Stimulated activated naive CD8-positive, alpha-beta T cell treated with anti-CD3 and anti-CD28 coated beads, Interleukin-15, amount 100 ng/mL, for 72 hours (primary cell): ENCODE measurements at regions not wholly inside any gene's neighbourhood (a gene's known extent, or its start where the extent isn't known, plus 50 kb on each side); places are given as distances from the start of the nearest gene placed in this dataset.
"Not testable (repeated sequence)": the region's sequence is repeated elsewhere in the genome, so short reads cannot be mapped to it uniquely, and the experiment has no call there.

Experiments
- ATAC-seq: fragments of 150-1000 bp; cut with Tn5 transposase; 2 replicates; pipeline ENCODE4 v1.10.0; 2021; ENCODE audit warnings: mild to moderate bottlenecking, moderate library complexity
- DNase-seq, 2 donors: peaks; one replicate each; pipeline ENCODE4 v3.0.0; 2021 to 2022
- H3K27ac Mint-ChIP-seq, 2 donors: one replicate each; pipeline ENCODE4 v1.8.0; 2022; ENCODE audit warnings: mild to moderate bottlenecking in 2 of 2, mixed read lengths in 2 of 2, moderate library complexity in 2 of 2
- H3K27me3 Mint-ChIP-seq: one replicate; pipeline ENCODE4 v1.8.0; 2022; ENCODE audit warnings: mixed read lengths
- H3K4me1 Mint-ChIP-seq: one replicate; pipeline ENCODE4 v1.8.0; 2022; ENCODE audit warnings: mild to moderate bottlenecking, mixed read lengths
- H3K4me3 Mint-ChIP-seq, 2 donors: one replicate each; pipeline ENCODE4 v1.8.0; 2022; ENCODE audit warnings: mild to moderate bottlenecking in 2 of 2, mixed read lengths in 2 of 2, moderate library complexity in 1 of 2
- H3K9me3 Mint-ChIP-seq, 2 donors: one replicate each; pipeline ENCODE4 v1.8.0; 2022; ENCODE audit warnings: mixed read lengths in 2 of 2

DNA sequence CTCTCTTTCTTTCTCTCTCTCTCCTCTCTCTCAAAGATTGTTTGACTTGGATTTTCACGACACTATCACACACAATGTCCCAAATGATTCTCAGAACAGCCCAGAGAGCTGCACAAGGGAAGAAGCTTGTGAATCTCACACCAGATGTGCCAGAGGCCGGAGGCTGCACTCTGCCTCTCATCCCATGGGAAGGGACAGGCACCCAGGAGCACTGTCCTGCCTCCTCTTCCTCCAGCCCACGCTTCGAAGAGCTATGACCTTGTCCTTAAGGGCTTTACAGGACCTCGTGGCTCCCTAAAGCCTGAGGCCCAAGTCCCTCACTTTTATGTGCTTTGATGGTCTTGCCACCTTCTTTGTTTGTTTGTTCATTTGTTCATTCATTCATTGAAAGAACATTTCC is 267.6 kb downstream of the FAM43A start:
- Mint-ChIP-seq H3K4me3 (no peak overlapping the region), H3K9me3 (no peaks in the 10 kb centered on the region), H3K27ac (peak overlapping the region in 1 of 2 donors; percentile 0), H3K4me1 (no peaks in the 10 kb centered on the region), H3K27me3 (no peaks in the 10 kb centered on the region)
- DNase-seq (no peak), ATAC-seq (no peak)

DNA sequence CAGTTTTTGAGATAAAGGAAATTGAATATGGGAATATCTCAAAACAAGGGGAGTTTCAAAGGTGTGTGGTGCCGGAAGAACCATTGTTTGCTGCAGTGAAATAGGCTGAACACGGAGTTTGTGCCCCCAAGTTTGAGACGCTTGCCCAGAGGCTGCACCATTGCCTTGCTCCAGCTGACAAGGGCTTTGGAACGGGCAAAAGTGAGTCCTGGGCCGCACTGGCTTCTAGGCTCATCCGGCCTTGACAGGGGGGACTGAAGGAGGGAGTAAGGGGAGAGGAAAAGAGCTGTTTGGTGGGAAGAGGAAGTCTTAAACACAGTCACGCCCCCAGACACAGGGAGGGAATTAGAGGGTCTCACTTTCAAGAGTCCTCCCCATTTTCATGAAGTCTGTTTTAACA is 269.9 kb downstream of the FAM43A start:
- ATAC-seq (no peak), DNase-seq (no peak)
- H3K27me3 Mint-ChIP-seq: no peaks in the 10 kb centered on the region
- no peak overlapping the region for H3K4me3 Mint-ChIP-seq
- H3K4me1 Mint-ChIP-seq: no peaks in the 10 kb centered on the region
- peak overlapping the region in 1 of 2 donors; percentile 2 for H3K27ac Mint-ChIP-seq
- H3K9me3 Mint-ChIP-seq: no peaks in the 10 kb centered on the region

DNA sequence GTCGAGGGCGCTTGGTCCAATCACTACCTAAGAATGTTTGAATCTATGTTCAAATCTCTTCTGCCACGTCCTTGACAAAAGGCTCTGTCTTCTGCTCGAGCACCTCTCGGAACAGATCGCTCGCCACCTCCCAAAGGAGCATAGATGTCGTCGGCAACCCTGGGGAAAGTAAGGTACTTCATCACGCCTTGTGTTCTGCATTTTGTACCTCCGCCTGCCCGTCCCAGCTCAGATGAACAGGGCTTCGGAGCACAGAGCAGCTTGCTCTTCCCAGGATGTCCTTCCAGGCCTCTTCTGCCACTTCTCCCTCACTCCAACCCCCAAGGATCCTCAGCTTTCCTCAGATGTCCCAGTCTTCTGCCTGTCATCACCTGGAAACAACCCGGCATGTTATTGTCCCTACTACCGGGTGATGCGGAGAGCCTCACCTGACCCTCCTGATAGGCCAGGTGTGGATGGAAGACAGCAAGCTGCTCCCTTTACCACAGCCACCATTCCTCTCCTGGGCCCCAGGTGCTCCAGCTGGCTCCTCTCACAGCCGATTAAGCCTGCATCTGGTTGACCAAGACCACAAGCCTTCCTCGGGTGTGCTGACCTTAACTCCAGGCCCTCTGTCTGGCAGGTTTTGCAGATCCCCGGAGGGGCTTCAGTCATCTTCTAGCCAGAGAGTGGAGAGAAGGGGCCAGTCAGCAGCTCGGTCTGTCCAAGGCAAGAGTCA is 270.5 kb downstream of the FAM43A start:
- ATAC-seq (no peak), DNase-seq (no peak)
- Mint-ChIP-seq H3K27me3 (no peaks in the 10 kb centered on the region), H3K9me3 (no peaks in the 10 kb centered on the region), H3K27ac (no peak overlapping the region), H3K4me1 (no peaks in the 10 kb centered on the region), H3K4me3 (no peak overlapping the region)

DNA sequence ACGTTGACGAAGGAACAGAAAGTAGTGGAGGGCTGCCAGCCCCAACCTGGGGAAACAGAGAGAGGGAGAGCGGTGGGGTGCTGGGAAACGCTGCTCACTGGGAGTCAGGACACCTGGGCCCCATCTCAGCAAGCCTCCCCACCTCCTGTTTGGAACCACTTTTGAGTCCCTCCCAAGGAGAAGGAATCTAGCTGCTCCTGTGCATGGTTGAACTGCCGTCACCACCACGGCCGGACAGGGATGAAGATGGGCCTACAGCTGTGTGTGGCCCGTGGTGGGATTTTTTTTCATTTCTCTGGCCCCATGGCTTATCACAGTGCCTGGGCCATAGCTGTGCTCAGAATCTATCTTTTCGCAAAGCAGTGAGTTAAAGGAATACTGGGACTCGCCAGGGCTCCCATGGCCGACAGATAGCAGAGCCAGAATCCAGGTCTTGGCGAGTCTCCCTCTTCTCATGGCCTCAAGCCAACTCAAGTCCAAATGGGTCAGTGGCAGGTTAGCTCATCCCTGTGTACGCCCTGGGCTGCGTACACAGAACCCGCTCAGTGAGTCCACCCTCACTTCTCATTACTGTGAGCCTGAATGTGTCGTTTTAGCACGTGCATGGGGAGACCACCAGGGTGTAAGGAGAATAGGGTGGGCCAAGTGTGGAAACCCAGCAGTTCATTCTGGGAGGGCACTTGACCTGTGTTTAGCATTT is 271.2 kb downstream of the FAM43A start:
- Mint-ChIP-seq H3K9me3 (no peaks in the 10 kb centered on the region), H3K4me3 (no peak overlapping the region), H3K27me3 (no peaks in the 10 kb centered on the region), H3K4me1 (no peaks in the 10 kb centered on the region), H3K27ac (no peak overlapping the region)
- no peak for ATAC-seq
- DNase-seq: no peak

DNA sequence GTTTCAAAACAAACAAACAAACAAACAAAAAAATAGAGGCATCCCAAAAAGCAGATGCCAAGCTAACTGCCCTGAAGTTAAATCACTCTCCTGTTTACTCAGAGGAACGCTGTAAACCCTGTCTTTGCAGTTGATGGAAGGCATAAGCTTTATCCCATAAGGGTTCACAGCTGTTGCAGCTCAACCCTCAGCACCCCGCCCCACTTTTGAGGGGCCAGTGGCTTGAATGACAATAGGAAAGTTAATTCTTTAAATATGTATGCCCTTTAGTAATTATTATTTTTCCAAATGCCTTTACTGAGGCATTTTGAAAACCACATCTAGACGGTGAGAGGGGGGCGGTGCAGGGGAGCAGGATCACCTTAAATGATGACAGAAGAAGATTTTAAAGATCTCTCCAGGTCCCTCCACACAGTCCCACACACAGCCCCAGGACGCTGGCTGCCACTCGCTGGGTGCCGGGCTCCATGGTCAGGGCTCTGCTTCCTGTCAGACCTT is 272.1 kb downstream of the FAM43A start:
- no peaks in the 10 kb centered on the region for H3K9me3 Mint-ChIP-seq
- no peaks in the 10 kb centered on the region for H3K27me3 Mint-ChIP-seq
- no peak for DNase-seq
- H3K4me3 Mint-ChIP-seq: no peak overlapping the region
- no peaks in the 10 kb centered on the region for H3K4me1 Mint-ChIP-seq
- no peak for ATAC-seq
- no peak overlapping the region for H3K27ac Mint-ChIP-seq

DNA sequence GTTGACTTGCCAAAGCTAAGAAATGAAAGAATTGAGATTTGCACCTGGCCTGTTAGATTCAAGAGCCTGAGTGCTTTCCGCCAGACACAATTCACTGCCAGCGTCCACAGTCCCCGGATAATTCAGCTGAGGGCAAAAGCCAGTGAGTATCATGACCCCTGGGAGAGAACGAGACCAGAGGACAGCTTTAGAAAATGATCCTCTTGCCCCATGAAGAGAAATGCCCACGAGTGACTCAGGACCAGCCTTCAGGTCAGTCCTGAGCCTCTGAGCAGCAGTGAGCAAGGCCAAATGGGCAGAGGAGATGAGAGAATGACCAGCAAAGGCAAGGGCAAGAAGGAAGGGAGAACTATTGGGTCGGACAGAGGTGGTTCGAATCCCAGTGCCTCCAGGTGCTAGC is 273.5 kb downstream of the FAM43A start:
- Mint-ChIP-seq H3K27ac (no peak overlapping the region), H3K4me3 (no peak overlapping the region), H3K27me3 (no peaks in the 10 kb centered on the region), H3K9me3 (no peaks in the 10 kb centered on the region), H3K4me1 (no peaks in the 10 kb centered on the region)
- ATAC-seq: no peak
- DNase-seq: no peak

DNA sequence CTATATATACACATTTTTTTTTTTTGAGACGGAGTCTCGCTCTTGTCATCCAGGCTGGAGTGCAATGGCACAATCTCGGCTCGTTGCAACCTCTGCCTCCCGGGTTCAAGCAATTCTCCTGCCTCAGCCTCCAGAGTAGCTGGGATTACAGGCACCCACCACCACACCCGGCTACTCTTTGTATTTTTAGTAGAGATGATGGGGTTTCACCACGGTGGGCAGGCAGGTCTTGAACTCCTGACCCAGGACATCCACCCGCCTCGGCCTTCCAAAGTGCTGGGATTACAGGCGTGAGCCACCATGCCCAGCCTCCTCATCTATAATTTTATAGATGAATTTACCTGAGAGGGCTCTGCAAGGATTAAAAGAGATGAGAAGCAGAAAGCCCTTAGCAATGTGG is 274.0 kb downstream of the FAM43A start:
- H3K27ac Mint-ChIP-seq, H3K4me3 Mint-ChIP-seq, H3K4me1 Mint-ChIP-seq, H3K9me3 Mint-ChIP-seq, H3K27me3 Mint-ChIP-seq, DNase-seq, ATAC-seq: not testable (repeated sequence)

DNA sequence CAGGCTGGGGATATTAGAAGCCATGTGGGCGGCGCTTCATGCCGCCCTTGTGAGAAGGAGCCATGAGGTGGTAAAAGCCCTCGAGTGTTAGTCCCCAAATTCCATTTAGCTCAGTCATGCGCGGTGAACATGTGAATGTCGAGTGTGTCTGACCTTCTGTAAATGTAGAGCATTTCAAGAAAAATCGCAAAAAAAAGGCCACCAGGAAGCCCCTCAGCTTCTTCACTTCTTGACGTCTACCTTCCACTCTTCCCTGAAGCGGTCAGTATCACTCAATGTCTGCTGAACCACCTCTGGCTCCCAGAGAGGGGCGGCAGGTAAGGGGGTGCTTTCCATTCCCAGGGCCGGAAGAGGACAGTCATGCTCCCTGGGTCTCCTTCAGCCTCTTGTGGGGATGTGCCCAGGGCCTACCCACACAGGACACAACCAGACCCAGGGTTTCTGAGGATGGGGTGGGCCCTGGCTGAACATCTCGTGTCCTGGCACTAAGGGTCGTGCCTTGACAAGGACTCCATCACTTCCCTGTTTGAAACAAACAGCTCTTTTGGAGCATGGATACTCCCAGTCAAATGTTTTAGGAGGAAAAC is 274.9 kb downstream of the FAM43A start:
- no peaks in the 10 kb centered on the region for H3K27me3 Mint-ChIP-seq
- DNase-seq (no peak), ATAC-seq (no peak)
- no peak overlapping the region for H3K27ac Mint-ChIP-seq
- H3K4me3 Mint-ChIP-seq: no peak overlapping the region
- no peaks in the 10 kb centered on the region for H3K4me1 Mint-ChIP-seq
- H3K9me3 Mint-ChIP-seq: no peaks in the 10 kb centered on the region

DNA sequence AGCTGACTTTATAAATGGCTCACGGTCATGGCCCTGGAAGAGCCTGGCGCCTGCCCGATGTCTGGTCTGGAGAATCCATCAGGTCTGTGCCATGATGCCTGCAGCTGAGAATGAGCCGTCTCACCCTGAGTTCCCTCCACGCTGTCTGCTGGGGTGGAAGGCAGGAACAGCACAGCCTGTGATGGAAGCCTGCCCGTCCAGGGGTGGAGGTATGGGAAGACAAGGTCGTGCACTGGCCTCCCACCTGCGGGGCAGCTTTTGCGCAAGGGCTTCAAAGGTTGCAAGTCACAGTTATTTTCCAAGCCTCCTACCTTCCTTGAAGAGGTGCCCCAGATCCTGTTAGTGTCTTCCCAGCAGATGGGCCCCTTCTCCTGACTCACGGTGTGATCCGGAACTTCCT is 275.5 kb downstream of the FAM43A start:
- Mint-ChIP-seq H3K27ac (peak overlapping the region in 1 of 2 donors; percentile 77), H3K27me3 (no peaks in the 10 kb centered on the region), H3K4me3 (no peak overlapping the region), H3K4me1 (no peaks in the 10 kb centered on the region), H3K9me3 (no peaks in the 10 kb centered on the region)
- DNase-seq (no peak), ATAC-seq (no peak)

DNA sequence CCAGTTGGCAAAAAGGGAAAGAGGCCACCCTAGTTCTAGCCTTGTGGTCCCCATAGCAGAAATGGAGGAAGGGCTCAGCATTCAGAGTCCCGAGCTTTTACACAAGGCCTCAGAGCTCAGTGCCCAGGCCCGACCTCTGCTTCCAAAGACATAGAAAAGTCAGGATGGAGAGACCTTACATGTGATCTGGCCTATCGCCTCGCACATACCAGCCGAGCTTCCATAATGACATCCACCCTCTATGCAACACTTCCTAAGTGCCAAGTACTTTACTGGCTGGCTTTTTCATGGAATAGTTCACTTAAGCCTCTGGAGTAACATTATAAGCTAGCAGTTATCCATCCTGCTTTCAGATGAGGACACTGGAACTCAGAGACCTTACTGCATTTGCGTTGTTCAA is 275.9 kb downstream of the FAM43A start:
- no peak overlapping the region for H3K27ac Mint-ChIP-seq
- H3K4me1 Mint-ChIP-seq: no peaks in the 10 kb centered on the region
- DNase-seq (no peak), ATAC-seq (no peak)
- H3K9me3 Mint-ChIP-seq: no peaks in the 10 kb centered on the region
- H3K4me3 Mint-ChIP-seq: no peak overlapping the region
- H3K27me3 Mint-ChIP-seq: no peaks in the 10 kb centered on the region

DNA sequence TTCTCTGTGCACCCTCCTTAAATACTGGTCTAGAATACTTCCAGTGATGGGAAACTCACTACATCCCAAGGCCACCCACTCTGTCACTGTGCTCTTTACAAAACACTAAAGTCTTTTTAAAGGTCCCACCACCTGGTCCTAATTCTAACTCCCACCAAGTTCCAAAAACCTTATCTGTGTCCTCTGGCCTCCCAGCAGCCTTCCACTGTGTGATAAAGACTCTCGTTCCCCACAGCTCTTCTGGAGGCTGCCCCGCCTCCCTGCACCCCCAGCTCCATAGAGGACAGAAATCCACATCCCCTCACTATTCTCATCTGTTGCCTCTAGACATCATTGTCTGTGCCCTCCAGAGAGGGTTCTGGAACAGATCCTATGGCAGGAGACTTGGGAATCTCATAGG is 276.4 kb downstream of the FAM43A start:
- Mint-ChIP-seq H3K27ac (no peak overlapping the region), H3K27me3 (peaks cover 2% of the 10 kb centered on the region), H3K9me3 (no peaks in the 10 kb centered on the region), H3K4me1 (no peaks in the 10 kb centered on the region), H3K4me3 (no peak overlapping the region)
- DNase-seq: no peak
- no peak for ATAC-seq

DNA sequence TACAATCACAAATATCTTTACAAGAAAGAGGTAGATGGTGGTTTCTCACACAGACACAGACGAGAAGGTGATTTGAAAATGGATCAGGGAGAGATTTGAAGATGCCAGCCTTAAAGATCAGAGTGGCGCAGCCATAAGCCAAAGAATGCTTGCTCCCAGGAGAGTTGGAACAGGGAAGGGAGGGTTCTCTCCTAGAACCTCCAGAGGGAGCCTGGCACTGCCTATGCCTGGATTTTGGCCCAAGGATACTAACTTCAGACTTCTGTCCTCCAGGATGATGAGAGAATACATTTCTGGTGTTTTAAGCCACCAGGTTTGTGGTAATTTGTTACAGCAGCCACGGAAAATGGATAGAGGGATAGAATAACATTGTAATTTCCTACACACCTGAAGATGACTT is 279.1 kb downstream of the FAM43A start:
- Mint-ChIP-seq H3K27ac (no peak overlapping the region), H3K4me3 (no peak overlapping the region), H3K9me3 (no peaks in the 10 kb centered on the region), H3K27me3 (peaks cover 14% of the 10 kb centered on the region), H3K4me1 (no peaks in the 10 kb centered on the region)
- DNase-seq (no peak), ATAC-seq (no peak)

DNA sequence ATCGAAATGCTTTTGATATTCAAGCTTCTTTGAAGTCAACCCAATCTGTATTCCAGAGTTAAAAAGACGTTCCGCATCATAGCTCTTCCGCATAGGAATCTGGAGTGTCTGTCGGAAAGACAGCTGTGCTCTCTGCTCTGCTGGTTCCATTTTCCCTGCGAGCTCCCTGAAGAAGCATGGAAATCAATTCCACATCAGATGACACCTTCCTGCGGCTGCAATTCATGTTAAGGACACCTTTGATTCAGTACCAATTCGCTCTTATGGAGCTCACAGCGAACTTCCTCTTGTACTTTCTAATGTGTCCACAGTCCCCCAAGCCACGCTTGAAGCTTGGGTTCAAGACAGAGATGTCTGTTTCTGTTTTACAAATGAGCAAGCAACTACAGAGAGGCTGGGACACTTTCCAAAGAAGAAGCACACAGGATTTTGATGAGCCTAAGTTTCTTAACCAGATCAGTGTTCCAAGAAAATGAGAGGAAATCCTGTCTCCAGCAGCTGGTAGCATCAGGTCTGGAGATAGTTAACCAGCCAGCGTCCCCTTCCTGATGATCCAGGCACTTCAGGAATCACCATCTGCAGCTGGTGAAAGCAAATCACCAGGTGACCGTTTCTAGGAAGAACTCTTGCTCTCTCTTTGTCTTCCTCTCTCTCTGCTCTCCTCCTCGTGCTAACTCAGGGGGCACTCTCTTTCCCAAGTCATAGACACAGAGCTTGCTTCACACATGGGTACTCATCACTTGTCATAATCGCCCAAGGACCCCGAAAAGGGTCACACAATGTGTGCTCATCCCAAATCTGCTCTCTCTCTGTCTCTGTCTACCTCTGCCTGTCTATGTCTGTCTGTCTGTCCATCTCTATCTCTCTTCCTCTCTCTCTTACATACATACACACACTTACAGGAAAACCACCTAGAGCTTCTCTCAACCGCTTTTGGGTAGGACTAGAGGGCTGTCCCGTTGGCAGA is 281.8 kb downstream of the FAM43A start:
- H3K4me1 Mint-ChIP-seq: no peaks in the 10 kb centered on the region
- no peaks in the 10 kb centered on the region for H3K9me3 Mint-ChIP-seq
- ATAC-seq (no peak), DNase-seq (no peak)
- no peak overlapping the region for H3K4me3 Mint-ChIP-seq
- H3K27me3 Mint-ChIP-seq: peaks cover 14% of the 10 kb centered on the region
- H3K27ac Mint-ChIP-seq: no peak overlapping the region

DNA sequence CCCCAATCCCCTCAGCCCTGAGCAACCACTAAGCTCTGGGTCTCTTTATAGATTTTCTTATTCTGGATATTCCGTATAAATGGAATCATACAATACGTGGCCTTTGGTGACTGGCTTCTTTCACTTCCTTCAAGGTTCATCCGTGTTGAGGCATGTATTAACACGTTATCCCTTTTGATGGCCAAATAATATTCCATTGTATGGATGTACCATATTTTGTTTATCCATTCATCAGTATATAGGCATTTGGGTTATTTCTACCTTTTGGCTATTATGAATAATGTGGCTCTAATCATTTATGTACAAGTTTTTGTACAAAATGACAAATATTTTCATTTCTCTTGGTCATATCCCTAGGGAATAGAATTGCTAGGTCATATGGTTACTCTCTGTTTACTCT is 284.4 kb downstream of the FAM43A start:
- Mint-ChIP-seq H3K27ac (no peak overlapping the region), H3K4me3 (no peak overlapping the region), H3K4me1 (no peaks in the 10 kb centered on the region), H3K27me3 (peaks cover 14% of the 10 kb centered on the region), H3K9me3 (no peaks in the 10 kb centered on the region)
- ATAC-seq (no peak), DNase-seq (no peak)

DNA sequence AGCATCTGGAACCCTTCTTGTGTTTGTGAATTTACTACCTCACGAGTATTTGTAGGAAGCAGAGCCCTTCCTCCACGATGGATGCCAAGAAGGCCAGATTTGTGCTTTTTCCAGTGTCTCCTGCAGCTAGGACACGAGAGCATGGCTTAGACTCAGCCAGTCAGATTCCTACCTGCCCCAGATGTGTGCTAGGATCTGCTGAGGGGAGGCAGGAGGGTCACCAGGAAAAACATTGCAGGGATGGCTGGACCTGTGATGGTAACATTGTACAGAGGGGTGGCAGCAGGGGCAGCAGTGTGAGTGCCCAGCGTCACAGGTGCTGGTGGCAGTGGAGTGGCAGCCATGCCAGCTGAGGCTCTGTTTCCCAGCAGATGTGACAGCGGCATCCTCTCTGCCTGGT is 285.3 kb downstream of the FAM43A start:
- H3K9me3 Mint-ChIP-seq: no peaks in the 10 kb centered on the region
- no peak overlapping the region for H3K27ac Mint-ChIP-seq
- H3K27me3 Mint-ChIP-seq: peaks cover 20% of the 10 kb centered on the region
- no peak for ATAC-seq
- no peak for DNase-seq
- H3K4me1 Mint-ChIP-seq: no peaks in the 10 kb centered on the region
- H3K4me3 Mint-ChIP-seq: no peak overlapping the region
